ENCODE measurements at regions not wholly inside any gene's neighbourhood (a gene's known extent, or its start where the extent isn't known, plus 50 kb on each side); places are given as distances from the start of the nearest gene placed in this dataset.

DNA sequence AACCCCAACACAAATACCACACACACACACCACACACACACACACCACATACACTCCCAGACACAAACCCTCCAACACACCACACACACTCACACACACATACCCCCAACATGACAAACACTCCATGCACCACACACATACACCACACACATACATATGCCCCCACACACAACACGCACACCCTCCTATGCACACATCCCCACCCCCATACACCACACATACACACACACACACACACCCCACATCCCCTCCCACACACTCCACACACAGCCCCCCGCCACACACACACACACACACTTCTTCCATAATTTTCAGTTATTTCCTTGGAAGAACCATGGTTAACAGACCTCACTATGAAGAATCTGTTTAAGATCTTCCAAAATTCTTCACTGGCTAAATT, 173.5 kb upstream of the KCNIP4 start:
- TF ChIP-seq, protein P1, sequence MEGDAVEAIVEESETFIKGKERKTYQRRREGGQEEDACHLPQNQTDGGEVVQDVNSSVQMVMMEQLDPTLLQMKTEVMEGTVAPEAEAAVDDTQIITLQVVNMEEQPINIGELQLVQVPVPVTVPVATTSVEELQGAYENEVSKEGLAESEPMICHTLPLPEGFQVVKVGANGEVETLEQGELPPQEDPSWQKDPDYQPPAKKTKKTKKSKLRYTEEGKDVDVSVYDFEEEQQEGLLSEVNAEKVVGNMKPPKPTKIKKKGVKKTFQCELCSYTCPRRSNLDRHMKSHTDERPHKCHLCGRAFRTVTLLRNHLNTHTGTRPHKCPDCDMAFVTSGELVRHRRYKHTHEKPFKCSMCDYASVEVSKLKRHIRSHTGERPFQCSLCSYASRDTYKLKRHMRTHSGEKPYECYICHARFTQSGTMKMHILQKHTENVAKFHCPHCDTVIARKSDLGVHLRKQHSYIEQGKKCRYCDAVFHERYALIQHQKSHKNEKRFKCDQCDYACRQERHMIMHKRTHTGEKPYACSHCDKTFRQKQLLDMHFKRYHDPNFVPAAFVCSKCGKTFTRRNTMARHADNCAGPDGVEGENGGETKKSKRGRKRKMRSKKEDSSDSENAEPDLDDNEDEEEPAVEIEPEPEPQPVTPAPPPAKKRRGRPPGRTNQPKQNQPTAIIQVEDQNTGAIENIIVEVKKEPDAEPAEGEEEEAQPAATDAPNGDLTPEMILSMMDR (conservative IDR thresholded peaks at IDR 0.05), result no peak
- no peak for TF ChIP-seq EZH2 (IDR thresholded peaks at IDR 0.05; ENCODE audit: low read depth)

All from PC-9 (cell line).